ENCODE measurements at regions not wholly inside any gene's neighbourhood (a gene's known extent, or its start where the extent isn't known, plus 50 kb on each side); places are given as distances from the start of the nearest gene placed in this dataset.
A peak's percentile ranks its signal among the peaks of the same experiment; 100 is the strongest.

- TF ChIP-seq CTCF (IDR thresholded peaks at IDR 0.05) (peak; percentile 26 to 68 (median 50)), POLR2A (IDR thresholded peaks at IDR 0.05) (no peak)
Observed at GRCh38 chr3:107938143-107938542, 152.7 kb downstream of the CD47 start.

Data from esophagus squamous epithelium (tissue), 4 donors.